ENCODE measurements at regions not wholly inside any gene's neighbourhood (a gene's known extent, or its start where the extent isn't known, plus 50 kb on each side); places are given as distances from the start of the nearest gene placed in this dataset.

DNA sequence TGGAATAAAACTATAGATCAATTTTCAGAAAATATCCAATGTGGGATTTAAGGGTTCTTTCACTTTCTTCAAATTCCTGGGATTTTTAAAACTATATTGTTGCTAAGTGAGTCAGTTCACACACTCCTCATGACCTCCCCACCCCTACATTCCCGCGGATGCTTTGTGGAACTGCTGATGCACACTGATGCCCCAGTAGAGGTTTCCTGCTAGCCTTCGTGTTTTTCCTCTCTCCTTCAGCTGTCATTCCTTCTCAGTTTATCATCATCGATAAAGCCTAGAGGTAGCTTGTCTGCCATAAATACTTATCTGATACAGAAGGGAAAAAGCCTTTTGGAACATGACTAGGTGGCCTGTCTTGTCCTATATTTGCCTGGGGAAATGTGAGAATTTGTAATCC, 67.4 kb upstream of the GALNT5 start:
- no peak for TF ChIP-seq CTCF (IDR thresholded peaks at IDR 0.05; ENCODE audit: insufficient read depth, low read depth, low read length)
- TF ChIP-seq EZH2 (IDR thresholded peaks at IDR 0.05; ENCODE audit: insufficient read depth, low read length) = no peak

All from astrocyte (in vitro differentiated cells and primary cell).